Testis (tissue), 2 donors: ENCODE measurements at regions not wholly inside any gene's neighbourhood (a gene's known extent, or its start where the extent isn't known, plus 50 kb on each side); places are given as distances from the start of the nearest gene placed in this dataset.

Source experiments
- DNase-seq: peaks from one replicate; pipeline ENCODE4 v3.0.0-alpha.2; 2019
- H3K27ac ChIP-seq, 2 donors: fragments of 200-600 bp; sonication (generic); one replicate each; pipeline ENCODE4 v1.5.1; 2019
- H3K27me3 ChIP-seq: fragments of 200-600 bp; sonication (generic); one replicate; pipeline ENCODE4 v1.5.1; 2019
- H3K36me3 ChIP-seq: fragments of 200-600 bp; sonication (generic); one replicate; pipeline ENCODE4 v1.5.1; 2017; ENCODE audit warnings: low read depth; ENCODE audit errors: missing control alignments
- H3K4me1 ChIP-seq: fragments of 200-600 bp; sonication (generic); one replicate; pipeline ENCODE4 v1.5.1; 2019
- H3K4me3 ChIP-seq, 2 donors: fragments of 200-600 bp; sonication (generic); one replicate each; pipeline ENCODE4 v1.5.1; 2017 to 2019
- H3K9me3 ChIP-seq: fragments of 200-600 bp; sonication (generic); one replicate; pipeline ENCODE4 v1.5.1; 2017
- CTCF ChIP-seq, 3 experiments: fragments of 450-650 bp in 2 of 3; fragments of 200-600 bp in 1 of 3; sonication (generic) in 1 of 3; IDR thresholded peaks; one replicate each; pipeline ENCODE4 v1.5.1; 2016 to 2019; ENCODE audit warnings: antibody characterized with exemption in 3 of 3, mild to moderate bottlenecking in 2 of 3, moderate library complexity in 1 of 3
- POLR2A ChIP-seq: fragments of 450-650 bp; IDR thresholded peaks from one replicate; pipeline ENCODE4 v1.6.1; 2017; ENCODE audit warnings: antibody characterized with exemption, mild to moderate bottlenecking, moderate library complexity
- WGBS, 2 donors: methylation state at CpG; one replicate each; pipeline ENCODE4 v1.1.5; 2018; 5-methylcytosine and 5-hydroxymethylcytosine counted together
- intact Hi-C: fragments of 100-400 bp; cut with DNase I; formaldehyde crosslinking; loops from one replicate; pipeline ENCODE4 v1.15.1; 2023; ENCODE audit warnings: low total_unique reads

DNA sequence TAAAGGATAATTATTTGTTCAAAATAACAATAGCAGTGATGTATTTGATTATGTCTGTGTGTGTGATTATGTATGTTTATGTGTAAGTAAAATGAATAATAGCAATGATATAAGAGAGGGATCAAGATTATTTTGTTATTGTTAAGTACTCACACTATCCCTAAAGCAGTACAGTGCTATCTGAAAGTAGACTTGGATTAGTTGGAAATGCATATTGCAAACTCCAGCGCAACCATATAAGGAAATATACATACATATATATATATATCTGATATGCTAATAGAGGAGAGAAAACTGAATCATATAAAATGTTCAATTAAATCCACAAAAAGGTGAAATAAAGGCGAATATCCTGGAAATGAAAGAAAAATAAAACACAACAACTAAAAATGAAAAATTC lies 268.4 kb downstream of the HINT1 start:
- WGBS, 2 donors, result 87 to 91% methylated on average over 2 of the region's 2 CpGs
- intact Hi-C loops, result no loop called here

DNA sequence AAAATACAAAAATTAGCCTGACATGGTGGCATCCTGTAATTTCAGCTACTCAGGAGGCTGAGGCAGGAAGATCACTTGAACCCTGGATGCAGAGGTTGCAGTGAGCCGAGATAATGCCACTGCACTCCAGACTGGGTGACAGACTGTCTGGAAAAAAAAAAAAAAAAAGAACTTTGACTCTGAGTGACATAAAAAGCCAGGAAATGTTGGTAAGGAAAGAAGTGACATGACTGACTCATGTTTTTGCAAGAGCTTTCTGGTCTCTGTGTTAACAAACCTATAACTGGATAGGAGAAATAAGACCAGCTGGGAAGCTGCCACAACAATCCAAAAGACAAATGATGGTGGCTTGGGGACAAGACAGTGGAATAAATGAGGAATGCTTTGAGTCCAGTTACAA lies 272.1 kb downstream of the HINT1 start:
- Histone ChIP-seq H3K9me3 (no peaks in the 10 kb centered on the region), H3K4me3 (no peak overlapping the region), H3K36me3 (no peaks in the 10 kb centered on the region), H3K27me3 (no peaks in the 10 kb centered on the region), H3K4me1 (no peaks in the 10 kb centered on the region), H3K27ac (no peak overlapping the region)
- WGBS, 2 donors, result 79 to 90% methylated on average over 1 of the region's 1 CpG
- intact Hi-C loops, result no loop called here
- TF ChIP-seq POLR2A, result no peak
- TF ChIP-seq CTCF (IDR thresholded peaks at IDR 0.05), result no peak
- no peak for DNase-seq

More for the DNA sequence above, 268.4 kb downstream of the HINT1 start:
- TF ChIP-seq CTCF (IDR thresholded peaks at IDR 0.05), result no peak
- no peak for TF ChIP-seq POLR2A
- Histone ChIP-seq H3K27me3 (no peaks in the 10 kb centered on the region), H3K36me3 (no peaks in the 10 kb centered on the region), H3K27ac (no peak overlapping the region), H3K4me1 (no peaks in the 10 kb centered on the region), H3K4me3 (no peak overlapping the region), H3K9me3 (no peaks in the 10 kb centered on the region)
- no peak for DNase-seq

DNA sequence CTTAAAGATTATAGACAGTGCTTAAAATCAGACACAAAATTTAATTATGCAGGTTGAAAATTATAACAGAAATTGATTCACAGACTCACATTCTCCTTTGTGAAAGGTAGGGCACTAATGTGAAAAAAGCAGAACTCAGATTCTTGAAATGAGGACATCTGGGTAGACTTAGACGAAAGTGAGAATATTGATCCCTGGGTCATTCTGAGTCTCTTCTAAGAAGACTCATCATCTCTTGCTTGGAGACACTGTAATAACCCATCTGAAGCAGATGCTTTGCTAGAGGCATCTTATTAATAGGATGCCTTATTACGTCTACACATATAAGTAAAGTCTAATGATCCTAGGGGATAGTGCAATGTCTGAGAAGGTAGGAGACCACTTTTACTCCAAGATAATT lies 274.4 kb downstream of the HINT1 start:
- no peak overlapping the region for H3K27ac ChIP-seq
- no peak for DNase-seq
- H3K4me3 ChIP-seq, result no peak overlapping the region
- H3K36me3 ChIP-seq, result no peaks in the 10 kb centered on the region
- TF ChIP-seq POLR2A, result no peak
- TF ChIP-seq CTCF (IDR thresholded peaks at IDR 0.05), result no peak
- 91 to 94% methylated on average over 2 of the region's 2 CpGs for WGBS, 2 donors
- no peaks in the 10 kb centered on the region for H3K27me3 ChIP-seq
- H3K4me1 ChIP-seq, result no peaks in the 10 kb centered on the region
- intact Hi-C loops, result no loop called here
- H3K9me3 ChIP-seq, result no peaks in the 10 kb centered on the region

DNA sequence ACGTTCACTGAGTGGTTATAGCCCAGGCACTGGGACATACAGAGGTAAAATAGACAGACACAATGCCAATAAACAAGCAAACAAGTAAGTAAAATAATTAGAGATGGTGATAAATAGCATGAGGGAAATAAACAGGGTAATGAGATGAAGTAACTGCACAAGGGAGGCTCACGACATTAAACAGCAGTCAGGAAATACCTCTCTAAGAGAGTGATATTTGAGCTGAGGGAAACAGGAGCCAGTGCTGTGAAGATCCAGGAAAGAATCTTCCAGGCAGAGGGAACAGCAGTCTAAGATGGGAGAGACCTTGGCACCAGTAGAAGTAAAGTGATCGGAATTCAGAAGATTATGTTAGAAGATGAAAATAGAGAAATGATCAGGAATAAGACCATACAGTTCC lies 279.4 kb downstream of the HINT1 start:
- H3K27ac ChIP-seq, result no peak overlapping the region
- no peaks in the 10 kb centered on the region for H3K9me3 ChIP-seq
- intact Hi-C loops, result no loop called here
- no peaks in the 10 kb centered on the region for H3K27me3 ChIP-seq
- TF ChIP-seq CTCF (IDR thresholded peaks at IDR 0.05), result no peak
- TF ChIP-seq POLR2A, result no peak
- no peak overlapping the region for H3K4me3 ChIP-seq
- no peak for DNase-seq
- H3K4me1 ChIP-seq, result no peaks in the 10 kb centered on the region
- WGBS, 2 donors, result 39 to 47% methylated on average over 3 of the region's 3 CpGs
- H3K36me3 ChIP-seq, result no peaks in the 10 kb centered on the region

GRCh38 chr5:130885027-130885426 lies 280.0 kb downstream of the HINT1 start:
- Histone ChIP-seq H3K9me3 (no peaks in the 10 kb centered on the region), H3K27ac (no peak overlapping the region), H3K36me3 (no peaks in the 10 kb centered on the region), H3K4me1 (no peaks in the 10 kb centered on the region), H3K4me3 (no peak overlapping the region), H3K27me3 (no peaks in the 10 kb centered on the region)
- 58% methylated on average over 3 of the region's 3 CpGs for WGBS, 2 donors
- no peak for DNase-seq
- TF ChIP-seq POLR2A (no peak), CTCF (IDR thresholded peaks at IDR 0.05) (no peak)
- intact Hi-C loops, result no loop called here
